ENCODE measurements at regions not wholly inside any gene's neighbourhood (a gene's known extent, or its start where the extent isn't known, plus 50 kb on each side); places are given as distances from the start of the nearest gene placed in this dataset.

DNA sequence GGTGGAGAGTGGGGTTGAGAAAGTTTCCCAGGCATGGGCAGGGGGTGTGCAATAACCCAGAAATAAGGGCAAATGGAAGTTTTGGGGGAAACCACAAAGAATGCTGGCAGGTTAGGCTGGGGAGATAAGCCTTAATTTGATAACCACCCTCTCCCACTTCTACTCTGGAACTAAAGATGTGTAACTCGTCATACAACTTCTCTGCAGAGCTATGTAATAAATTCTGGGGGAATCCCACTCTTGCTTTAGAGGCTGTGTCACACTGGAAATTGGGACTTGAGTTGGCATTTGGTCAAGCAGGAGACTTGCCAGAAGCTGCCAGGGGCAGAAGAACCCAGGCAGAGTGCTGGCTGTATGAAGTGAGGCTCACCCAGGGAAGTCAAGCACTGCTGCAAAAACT is 170.9 kb upstream of the CPEB2 start:
- no peak for DNase-seq (ENCODE audit: low read depth, low spot score)
- H3K27ac ChIP-seq: no peak overlapping the region

DNA sequence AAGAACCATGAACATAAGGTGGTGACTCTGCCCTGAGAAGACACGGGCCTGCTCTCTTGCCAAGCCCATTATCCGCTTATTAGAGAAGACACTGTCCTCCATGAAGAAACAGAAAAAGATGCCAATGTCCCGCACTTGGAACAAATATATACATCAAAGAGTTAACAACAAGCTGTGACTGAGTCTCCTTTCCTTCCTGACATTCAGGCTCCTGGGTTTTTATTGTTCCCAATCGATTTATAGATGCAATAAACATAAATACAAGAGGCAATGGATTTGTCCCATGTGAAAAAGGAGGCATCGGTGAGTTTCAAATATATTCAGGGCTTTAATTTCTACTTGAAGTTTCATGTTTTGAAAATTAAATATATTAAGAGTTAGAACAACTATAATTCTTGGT is 169.2 kb upstream of the CPEB2 start:
- DNase-seq (ENCODE audit: low read depth, low spot score): no peak
- no peak overlapping the region for H3K27ac ChIP-seq

DNA sequence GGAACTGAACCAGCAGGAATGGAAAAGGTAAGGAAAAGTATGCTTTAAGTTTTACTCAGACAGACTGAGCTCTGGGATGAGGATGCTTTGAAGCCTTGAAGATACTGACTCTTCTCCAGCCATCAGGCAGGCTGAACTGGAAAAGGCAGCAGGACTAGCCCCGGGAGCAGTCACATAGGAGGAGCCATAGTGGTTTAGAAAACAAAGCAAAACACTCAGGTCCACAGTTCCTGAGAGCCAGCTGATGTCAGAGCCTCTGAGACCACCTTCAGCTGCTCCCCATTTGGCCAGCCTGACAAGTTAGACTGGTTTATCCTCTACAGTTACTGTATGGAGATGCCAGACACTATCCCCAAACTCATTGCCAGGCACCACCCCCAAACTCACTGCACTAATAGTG is 167.9 kb upstream of the CPEB2 start:
- DNase-seq (ENCODE audit: low read depth, low spot score): no peak

DNA sequence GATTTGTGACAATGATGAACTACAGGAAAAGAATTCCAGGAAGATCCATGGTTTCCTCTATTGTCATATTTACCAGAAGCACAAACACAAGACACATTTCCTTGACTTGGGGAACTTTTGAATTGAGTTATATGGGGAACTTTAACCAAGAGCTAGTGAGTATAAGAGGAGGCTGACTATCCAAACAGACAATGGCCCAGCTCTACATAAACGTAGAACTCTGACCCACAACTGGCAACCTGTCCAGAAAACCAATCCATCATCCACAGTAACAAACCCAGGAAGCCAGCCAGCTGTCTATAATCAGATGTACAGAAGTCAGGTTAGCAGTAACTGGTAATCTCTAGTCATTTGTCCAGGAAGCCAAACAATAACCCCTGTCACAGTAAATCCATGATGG is 167.0 kb upstream of the CPEB2 start:
- H3K27ac ChIP-seq: no peak overlapping the region
- no peak for DNase-seq (ENCODE audit: low read depth, low spot score)

More for the DNA sequence above, 167.9 kb upstream of the CPEB2 start:
- H3K27ac ChIP-seq: no peak overlapping the region

DNA sequence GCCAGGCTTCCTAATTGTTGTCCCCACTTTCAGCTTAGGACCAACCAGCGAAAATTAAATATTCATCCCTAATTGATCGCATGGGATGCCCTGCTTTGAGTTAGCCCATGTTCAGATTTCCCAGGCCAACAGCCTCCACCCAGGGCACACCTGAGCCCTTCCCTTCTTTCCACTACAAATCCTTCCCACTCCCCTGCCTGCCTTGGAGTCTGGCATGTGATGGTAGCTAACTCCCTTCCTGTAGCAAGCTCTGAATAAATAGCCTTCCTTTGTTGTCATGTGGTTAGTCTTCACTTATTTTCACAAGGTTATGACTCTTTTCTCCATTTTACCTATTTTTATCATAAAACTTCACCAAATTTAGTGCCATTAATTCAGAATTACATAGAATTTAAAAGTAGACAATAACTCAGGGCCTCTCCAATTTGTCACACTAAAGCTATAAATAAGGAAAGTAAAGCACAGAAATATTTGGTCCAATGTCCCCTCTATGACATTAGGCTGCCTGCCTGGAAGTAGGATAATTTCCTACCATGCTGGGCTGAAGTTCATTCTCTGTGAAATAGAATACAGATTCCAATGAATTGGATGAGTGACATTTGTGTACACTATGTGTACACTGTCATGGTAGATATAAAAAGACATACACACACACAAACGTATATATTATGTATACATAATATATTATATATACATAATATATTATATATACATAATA is 166.4 kb upstream of the CPEB2 start:
- H3K27ac ChIP-seq: no peak overlapping the region
- no peak for DNase-seq (ENCODE audit: low read depth, low spot score)

DNA sequence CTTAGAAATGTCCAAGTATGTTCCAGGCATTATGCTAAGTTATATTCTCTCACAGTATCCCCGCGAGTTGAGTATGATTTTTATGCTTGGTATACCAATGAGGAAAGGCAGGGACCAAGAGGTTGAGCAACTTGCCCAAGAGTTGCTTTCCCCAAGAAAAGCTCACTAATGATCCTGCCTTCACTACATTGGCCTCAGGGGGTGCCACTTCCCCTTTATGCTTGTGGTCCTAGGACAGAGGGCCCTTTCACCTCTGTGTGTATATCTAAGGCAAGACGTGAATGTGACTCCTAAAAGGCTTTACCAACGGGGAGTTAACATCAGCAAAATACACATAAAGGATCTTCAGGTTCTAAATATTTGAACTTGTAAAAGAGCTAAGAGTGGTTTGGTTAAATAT is 164.4 kb upstream of the CPEB2 start:
- DNase-seq (ENCODE audit: low read depth, low spot score): no peak
- H3K27ac ChIP-seq: no peak overlapping the region

DNA sequence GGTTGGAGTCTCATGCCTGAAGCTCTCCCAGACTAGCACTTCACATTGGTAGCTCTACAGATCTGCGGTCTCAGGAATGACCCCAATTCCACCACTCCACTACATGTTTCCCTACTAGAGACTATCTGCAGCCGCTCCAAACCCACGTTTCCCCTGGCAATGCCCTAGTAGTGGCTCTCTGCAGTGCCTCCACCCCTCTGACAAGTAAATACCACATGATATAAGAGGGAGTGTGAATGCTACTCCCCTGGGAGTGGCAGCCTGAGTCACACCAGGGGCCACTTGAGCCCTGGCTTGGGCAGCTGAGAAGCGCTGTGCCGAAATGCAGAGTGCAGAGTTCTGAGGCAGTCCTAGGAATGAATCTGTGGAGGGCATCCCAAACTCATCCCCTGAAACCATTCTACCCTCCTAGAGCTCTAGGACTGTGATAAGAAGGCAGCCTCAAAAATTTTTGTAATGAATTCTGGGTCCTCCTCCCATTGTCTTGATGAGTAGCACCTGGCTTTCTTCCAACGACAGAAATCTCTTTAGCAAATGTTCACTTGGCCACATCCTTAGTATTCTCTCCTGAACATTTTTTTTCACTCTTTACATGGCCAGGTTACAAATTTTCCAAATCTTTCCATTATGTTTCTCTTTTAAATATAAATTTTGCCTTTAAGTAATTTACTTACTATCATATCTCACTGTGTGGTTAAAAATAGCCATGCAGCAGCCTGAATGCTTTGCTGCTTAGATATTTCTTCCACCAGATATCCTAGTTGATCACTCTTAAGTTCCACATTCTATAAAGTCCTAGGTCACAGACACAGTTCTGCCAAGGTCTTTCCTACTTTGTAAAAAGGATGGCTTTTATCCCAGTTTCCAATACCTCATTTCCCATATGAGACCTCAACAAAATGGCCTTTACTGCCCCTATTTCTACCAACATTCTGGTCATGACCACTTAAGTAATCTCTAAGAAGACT is 160.2 kb upstream of the CPEB2 start:
- peak; percentile 24 for DNase-seq (ENCODE audit: low read depth, low spot score)
- H3K27ac ChIP-seq: peak overlapping the region; percentile 38

DNA sequence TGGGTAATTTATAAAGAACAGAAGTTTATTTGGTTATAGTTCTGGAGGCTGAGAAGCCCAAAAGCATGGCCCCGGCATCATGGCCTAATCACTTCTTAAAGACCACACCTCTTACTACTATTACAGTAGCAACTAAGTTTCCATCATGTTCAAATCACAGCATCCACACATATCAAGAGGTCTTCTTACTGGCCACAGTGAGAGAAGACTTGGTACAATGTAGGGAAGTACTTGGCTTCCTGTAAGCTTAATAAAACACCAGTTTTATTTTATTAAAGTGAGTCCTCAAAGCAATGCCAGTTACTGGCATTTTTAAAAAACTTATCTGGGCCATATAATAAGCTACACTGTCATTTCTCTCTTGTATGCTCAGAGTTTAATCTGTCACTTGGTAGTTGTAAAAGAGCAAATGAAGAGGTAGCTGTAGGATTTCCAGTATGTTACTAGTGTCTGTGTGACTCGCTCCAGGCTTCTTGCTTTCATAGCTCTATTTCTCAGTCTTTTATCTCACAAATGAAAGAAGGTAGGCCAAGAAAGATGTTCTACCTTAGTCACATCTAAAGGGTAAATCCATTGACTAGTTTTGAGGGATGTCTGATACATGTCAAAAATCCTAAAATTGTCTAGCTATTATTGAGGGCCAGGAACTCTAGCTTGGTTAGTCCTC is 159.2 kb upstream of the CPEB2 start:
- DNase-seq (ENCODE audit: low read depth, low spot score): no peak
- no peak overlapping the region for H3K27ac ChIP-seq

DNA sequence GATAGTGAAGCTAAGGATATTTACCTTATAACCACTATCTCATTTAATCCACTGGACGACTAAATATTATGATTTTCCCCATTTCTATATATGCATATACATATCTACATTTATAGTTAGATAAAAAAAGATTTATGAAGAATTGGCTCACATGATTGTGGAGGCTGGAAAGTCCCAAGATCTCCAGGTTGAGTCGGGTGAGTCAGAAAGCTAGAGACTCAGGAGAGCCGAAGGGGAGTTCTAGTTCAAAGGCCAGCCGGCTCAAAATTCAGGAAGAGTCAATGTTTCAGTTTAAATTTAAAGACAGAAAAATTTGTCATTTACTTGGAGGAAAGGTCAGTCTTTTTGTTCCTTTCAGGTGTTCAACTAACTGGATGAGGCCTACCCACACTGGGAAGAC is 158.2 kb upstream of the CPEB2 start:
- no peak for DNase-seq (ENCODE audit: low read depth, low spot score)
- H3K27ac ChIP-seq: no peak overlapping the region

DNA sequence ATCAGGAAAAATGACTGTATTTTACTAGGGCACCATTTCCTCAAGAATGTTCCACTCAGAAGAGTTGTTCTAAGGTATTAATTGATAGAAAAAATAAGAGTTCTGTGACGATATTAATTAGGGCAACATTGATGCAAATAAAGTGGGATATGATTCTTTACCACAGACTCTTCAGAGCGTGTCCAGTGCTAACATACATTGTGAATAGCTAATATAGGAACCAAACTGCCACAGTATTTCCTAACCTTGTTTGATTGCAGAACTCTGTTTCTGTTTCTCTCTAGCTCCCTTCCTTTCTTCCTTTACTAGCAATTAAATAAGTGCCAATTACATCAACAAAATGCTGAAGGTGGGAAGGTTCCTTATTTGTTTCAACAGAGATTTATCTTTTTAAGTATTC is 154.1 kb upstream of the CPEB2 start:
- no peak for DNase-seq (ENCODE audit: low read depth, low spot score)
- H3K27ac ChIP-seq: no peak overlapping the region

DNA sequence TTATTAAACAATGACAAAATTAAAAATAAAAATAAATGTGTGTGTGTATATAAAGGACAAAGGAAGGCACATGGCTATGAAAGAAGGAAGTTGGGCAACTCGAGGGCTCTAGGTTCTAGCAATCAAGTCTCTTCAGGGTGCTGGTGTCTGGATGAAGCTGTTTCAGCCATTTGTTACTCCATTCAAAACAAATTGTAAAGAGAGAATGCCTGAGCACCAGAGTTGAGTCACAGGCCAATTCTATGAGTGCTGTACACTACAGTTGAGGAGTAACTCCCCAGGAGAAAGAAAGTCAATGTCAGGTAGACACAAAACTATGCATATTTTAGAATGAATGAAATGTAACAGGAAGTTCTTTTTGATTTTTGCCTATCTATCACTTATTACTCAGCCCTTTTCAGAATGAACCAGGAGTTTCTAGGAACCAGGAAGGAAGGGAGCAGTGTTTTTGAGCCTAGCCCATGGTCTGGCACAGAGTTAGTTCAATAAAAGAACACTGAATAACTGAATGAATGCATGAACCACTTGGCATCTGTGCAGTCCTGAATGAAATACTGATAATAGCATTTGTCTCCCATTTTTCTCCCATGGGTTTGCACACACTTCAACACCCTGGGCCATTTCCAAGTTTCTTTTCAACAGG is 151.7 kb upstream of the CPEB2 start:
- DNase-seq (ENCODE audit: low read depth, low spot score): no peak
- H3K27ac ChIP-seq: peak overlapping the region; percentile 46

DNA sequence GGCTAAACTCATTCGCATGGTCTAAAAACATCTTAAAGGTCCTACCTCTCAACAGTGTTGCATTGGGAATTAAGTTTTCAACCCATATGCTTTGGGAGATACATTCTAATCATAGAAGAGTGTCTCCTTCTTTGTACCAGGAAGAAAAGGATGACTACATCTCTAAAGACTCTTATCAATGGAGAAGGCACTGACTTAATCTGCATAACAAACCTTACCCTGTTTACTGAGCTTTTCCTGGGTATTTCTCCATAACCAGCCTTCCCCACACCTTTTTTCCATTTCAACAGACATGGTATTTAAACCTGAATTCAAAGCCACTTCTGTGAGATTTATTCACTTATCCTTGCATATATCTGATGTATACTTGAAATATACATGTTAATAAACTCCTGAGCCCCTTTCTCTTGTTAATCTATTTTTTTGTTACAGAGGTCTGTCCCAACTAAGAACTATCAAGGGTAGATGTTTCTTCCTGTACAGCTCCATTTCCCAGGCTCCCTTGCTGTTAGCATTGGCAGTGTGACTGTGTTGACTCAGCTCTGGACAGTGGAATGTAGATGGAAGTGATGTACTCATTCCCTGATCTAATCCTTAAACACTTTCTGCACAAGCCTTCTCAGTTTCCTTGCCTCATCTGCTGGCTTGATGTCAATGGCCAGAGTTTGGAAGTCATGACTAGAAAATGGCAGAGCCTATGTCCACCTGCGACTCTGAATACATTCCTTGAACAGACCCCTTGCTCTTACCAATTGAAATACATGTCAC is 148.9 kb upstream of the CPEB2 start:
- peak overlapping the region; percentile 68 for H3K27ac ChIP-seq
- peak; percentile 69 for DNase-seq (ENCODE audit: low read depth, low spot score)

DNA sequence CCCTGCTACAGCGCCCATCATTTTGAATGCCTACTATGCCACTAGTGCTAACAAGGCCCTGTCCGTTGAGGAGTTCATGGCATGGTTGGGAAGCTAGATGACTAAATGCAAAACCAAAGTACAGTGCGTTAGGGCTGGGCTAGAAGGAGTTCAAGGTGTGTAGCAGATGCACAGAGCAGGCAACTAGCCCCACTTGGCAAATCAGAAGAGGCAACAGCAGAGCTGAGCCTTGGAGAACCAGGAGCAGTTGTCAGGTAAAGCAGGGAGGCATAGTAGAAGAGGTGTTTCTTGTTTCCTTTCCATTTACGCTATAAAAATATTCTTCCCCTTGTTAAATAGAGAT is 146.6 kb upstream of the CPEB2 start:
- H3K27ac ChIP-seq: peak overlapping the region; percentile 81
- no peak for DNase-seq (ENCODE audit: low read depth, low spot score)

DNA sequence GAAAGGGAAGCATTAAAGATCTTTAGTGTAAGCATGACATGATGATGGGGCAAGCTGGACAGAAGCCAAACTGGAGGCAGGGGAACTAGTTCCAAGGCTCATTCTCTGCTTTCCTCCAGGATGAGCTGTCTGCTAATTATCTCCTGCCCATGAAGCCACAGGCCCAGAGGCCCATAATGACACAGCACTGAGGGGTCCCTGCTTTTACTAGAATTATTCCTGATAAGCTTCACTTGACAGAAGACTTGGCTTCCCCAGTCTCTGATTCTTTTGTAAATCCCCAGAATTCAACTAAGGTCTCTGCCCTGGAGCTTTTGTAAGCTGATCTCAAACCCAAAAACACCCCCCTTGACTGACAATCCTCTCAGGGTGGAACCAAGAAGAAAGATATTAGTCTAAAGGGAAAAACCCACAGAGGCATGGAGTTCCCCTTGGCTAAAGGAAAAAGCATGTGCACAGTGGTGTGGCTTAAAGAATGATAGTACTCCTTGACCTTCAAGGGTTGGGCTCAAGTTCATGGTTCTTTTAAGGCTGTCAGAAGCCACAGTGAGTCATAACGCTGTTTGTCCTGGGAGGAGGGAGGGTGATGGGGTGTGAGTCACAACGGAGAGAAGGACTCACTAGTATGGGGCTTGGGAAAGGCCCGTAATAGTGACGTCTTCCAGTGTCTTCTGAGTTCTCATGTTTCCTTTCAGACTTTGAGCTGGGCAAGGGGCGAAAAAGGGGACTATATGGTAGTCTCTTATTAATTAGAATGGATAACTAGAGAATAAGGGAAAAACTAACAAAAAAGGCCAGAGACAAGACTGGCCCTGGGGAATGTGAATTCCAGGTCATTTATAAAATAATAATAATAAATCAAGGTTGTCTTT is 146.0 kb upstream of the CPEB2 start:
- peak overlapping the region; percentile 81 for H3K27ac ChIP-seq
- DNase-seq (ENCODE audit: low read depth, low spot score): peak; percentile 97

DNA sequence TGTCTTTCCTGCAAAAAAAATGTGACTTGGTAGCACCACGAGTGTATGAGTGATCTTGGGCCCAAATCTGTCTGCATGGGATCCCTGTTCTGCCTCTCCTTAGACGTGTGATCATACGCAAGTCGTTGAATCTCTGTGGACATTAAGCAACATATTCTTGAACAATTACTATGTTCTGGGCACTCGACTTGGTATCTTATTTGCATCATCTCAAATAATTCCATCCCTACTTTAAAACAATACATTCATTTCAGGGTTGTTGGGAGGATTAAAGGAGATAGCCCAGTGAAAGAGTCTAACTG is 145.4 kb upstream of the CPEB2 start:
- H3K27ac ChIP-seq: peak overlapping the region; percentile 81
- no peak for DNase-seq (ENCODE audit: low read depth, low spot score)

DNA sequence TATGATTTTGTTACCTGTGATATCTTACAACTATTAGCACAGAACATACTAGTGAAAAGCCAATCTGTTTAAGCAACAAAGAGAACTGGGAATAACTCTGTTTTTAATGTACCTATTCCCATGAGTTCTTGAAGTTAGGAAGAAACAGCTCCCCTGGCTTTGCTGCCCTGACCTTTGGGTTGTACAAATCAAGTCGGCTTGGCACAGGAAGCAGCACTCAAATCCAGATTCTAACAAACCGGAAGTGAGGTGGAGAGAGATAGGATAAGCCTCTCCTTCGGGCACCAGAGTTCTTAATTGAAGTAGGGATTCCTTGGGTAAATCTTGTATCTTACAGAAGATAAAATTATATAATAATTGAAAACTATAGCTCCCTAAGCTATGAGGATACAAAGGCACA is 144.8 kb upstream of the CPEB2 start:
- DNase-seq (ENCODE audit: low read depth, low spot score): no peak

DNA sequence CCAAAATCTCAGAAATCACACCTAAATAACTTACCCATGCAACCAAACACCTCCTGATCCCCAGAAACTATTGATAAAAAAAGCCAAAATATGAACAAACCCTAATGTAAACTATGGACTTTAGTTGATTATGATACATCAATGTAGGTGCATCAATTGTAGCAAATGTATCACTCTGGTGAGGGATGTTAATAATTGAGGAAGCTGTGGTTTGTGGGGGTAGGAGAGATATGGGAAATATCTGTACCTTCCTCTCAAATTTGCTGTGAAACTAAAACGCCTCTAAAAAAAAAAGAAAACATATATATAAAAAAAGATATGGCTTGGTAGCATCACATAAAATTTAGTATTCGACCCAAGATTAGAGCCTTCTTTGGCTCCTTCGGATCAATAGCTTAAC is 144.3 kb upstream of the CPEB2 start:
- no peak overlapping the region for H3K27ac ChIP-seq

More for the DNA sequence above, 144.8 kb upstream of the CPEB2 start:
- no peak overlapping the region for H3K27ac ChIP-seq

DNA sequence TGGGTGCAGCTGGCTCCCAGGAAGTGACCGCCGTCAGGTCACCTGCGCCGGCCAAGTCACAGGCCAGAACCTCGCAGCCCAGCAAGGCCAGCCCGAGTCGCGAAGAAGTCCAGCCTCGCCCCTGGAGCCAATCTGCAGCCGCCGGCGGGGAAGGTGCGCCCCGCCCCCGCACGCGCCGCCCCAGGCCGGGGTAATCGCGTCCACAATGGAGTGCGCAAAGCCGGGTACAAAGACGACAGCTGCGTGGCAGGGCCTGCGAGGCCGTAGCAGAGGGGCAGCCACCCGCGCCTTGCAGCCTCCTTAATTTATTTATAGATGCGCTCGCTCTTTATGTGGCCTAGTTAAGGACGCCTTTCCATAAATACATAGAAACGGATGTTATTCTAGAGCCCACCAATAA is 139.4 kb upstream of the CPEB2 start:
- H3K27ac ChIP-seq: no peak overlapping the region

More for the DNA sequence above, 144.3 kb upstream of the CPEB2 start:
- DNase-seq (ENCODE audit: low read depth, low spot score): no peak

More for the DNA sequence above, 139.4 kb upstream of the CPEB2 start:
- no peak for DNase-seq (ENCODE audit: low read depth, low spot score)

All from epithelial cell of prostate (primary cell).